Neural cell (in vitro differentiated cells): ENCODE measurements at regions not wholly inside any gene's neighbourhood (a gene's known extent, or its start where the extent isn't known, plus 50 kb on each side); places are given as distances from the start of the nearest gene placed in this dataset.

Experiments
- H2AFZ ChIP-seq: fragments of 200-600, 300-800 bp; sonication (generic), shearing (Covaris generic); 2 replicates; pipeline ENCODE4 v1.6.0; 2014; ENCODE audit warnings: low read depth, mild to moderate bottlenecking, antibody characterized with exemption, low read length, moderate library complexity
- H3F3A ChIP-seq: fragments of 200-600 bp; shearing (Covaris generic); 2 replicates; pipeline ENCODE4 v1.6.1; 2016; ENCODE audit warnings: mild to moderate bottlenecking, moderate library complexity, mixed read lengths, antibody characterized with exemption, low read length; ENCODE audit not compliant: insufficient read depth, poor library complexity, severe bottlenecking
- H3K27ac ChIP-seq: fragments of 200-600, 300-800 bp; sonication (generic), shearing (Covaris generic); 2 replicates; pipeline ENCODE4 v1.5.1; 2014; ENCODE audit warnings: mild to moderate bottlenecking, low read length, moderate library complexity
- H3K27me3 ChIP-seq: fragments of 300-800, 200-600 bp; sonication (generic), shearing (Covaris generic); 2 replicates; pipeline ENCODE4 v1.6.0; 2014; ENCODE audit warnings: mild to moderate bottlenecking, low read depth, low read length, moderate library complexity; ENCODE audit not compliant: insufficient read depth
- H3K36me3 ChIP-seq: fragments of 300-800, 200-600 bp; sonication (generic), shearing (Covaris generic); 2 replicates; pipeline ENCODE4 v1.5.1; 2014; ENCODE audit warnings: mild to moderate bottlenecking, antibody characterized with exemption, low read length, moderate library complexity; ENCODE audit not compliant: insufficient read depth
- H3K4me2 ChIP-seq: fragments of 300-800, 200-600 bp; sonication (generic), shearing (Covaris generic); 2 replicates; pipeline ENCODE4 v1.6.0; 2014; ENCODE audit warnings: mild to moderate bottlenecking, low read length
- H3K4me3 ChIP-seq: fragments of 300-800, 200-600 bp; sonication (generic), shearing (Covaris generic); 2 replicates; pipeline ENCODE4 v1.5.1; 2014; ENCODE audit warnings: mild to moderate bottlenecking, low read length, moderate library complexity
- H3K79me2 ChIP-seq: fragments of 200-600 bp; shearing (Covaris generic); replicated peaks from 2 replicates; pipeline ENCODE4 v1.6.0; 2014; ENCODE audit warnings: mild to moderate bottlenecking, low read length, moderate library complexity; ENCODE audit not compliant: insufficient read depth
- H3K9ac ChIP-seq: fragments of 300-800, 200-600 bp; sonication (generic), shearing (Covaris generic); 2 replicates; pipeline ENCODE4 v1.6.1; 2016; ENCODE audit warnings: mild to moderate bottlenecking, low read length, mixed read lengths
- H3K9me2 ChIP-seq: fragments of 200-600 bp; shearing (Covaris generic); 2 replicates; pipeline ENCODE4 v1.6.1; 2016; ENCODE audit warnings: mild to moderate bottlenecking, low read length, mixed read lengths; ENCODE audit not compliant: insufficient read depth
- H3K9me3 ChIP-seq: fragments of 200-600, 300-800 bp; sonication (generic), shearing (Covaris generic); 2 replicates; pipeline ENCODE4 v1.6.1; 2016; ENCODE audit warnings: mild to moderate bottlenecking, mixed run types, low read length, moderate library complexity, mixed read lengths
- H4K20me1 ChIP-seq: fragments of 200-600 bp; shearing (Covaris generic); 2 replicates; pipeline ENCODE4 v1.6.1; 2016; ENCODE audit warnings: mild to moderate bottlenecking, mixed run types; ENCODE audit not compliant: insufficient read depth
- EP300 ChIP-seq: fragments of 450-650 bp; conservative IDR thresholded peaks from 2 replicates; pipeline ENCODE4 v1.6.1; 2014; ENCODE audit warnings: antibody characterized with exemption, mild to moderate bottlenecking, moderate library complexity; ENCODE audit not compliant: poor library complexity, severe bottlenecking
- EZH2 ChIP-seq: fragments of 200-600, 300-800 bp; shearing (Covaris generic), sonication (generic); IDR thresholded peaks from 2 replicates; pipeline ENCODE4 v1.6.1; 2014; ENCODE audit warnings: antibody characterized with exemption, low read length, borderline replicate concordance, mild to moderate bottlenecking; ENCODE audit not compliant: insufficient read depth, poor library complexity, severe bottlenecking
- MXI1 ChIP-seq: fragments of 450-650 bp; conservative IDR thresholded peaks from 2 replicates; pipeline ENCODE4 v1.6.1; 2014; ENCODE audit warnings: antibody characterized with exemption, mild to moderate bottlenecking; ENCODE audit not compliant: poor library complexity, severe bottlenecking
- POLR2AphosphoS5 ChIP-seq: IDR thresholded peaks from 2 replicates; pipeline ENCODE4 v1.6.1; 2012
- RAD21 ChIP-seq: fragments of 450-650 bp; conservative IDR thresholded peaks from 2 replicates; pipeline ENCODE4 v1.6.1; 2014; ENCODE audit warnings: antibody characterized with exemption, mild to moderate bottlenecking, moderate library complexity
- SMC3 ChIP-seq: fragments of 450-650 bp; conservative IDR thresholded peaks from 2 replicates; pipeline ENCODE4 v1.6.1; 2014; ENCODE audit warnings: antibody characterized with exemption, mild to moderate bottlenecking, moderate library complexity; ENCODE audit not compliant: poor library complexity
- TAF1 ChIP-seq: IDR thresholded peaks from 2 replicates; pipeline ENCODE4 v1.6.1; 2012; ENCODE audit warnings: low read depth
- TF ChIP-seq, protein P1 (sequence below): fragments of 450-650 bp; IDR thresholded peaks from 2 replicates; pipeline ENCODE4 v1.5.1; 2014; ENCODE audit warnings: antibody characterized with exemption, mild to moderate bottlenecking, moderate library complexity; ENCODE audit not compliant: poor library complexity, severe bottlenecking
- TF ChIP-seq, protein P2 (sequence below): IDR thresholded peaks from 2 replicates; pipeline ENCODE4 v1.6.1; 2012; ENCODE audit warnings: borderline replicate concordance

DNA sequence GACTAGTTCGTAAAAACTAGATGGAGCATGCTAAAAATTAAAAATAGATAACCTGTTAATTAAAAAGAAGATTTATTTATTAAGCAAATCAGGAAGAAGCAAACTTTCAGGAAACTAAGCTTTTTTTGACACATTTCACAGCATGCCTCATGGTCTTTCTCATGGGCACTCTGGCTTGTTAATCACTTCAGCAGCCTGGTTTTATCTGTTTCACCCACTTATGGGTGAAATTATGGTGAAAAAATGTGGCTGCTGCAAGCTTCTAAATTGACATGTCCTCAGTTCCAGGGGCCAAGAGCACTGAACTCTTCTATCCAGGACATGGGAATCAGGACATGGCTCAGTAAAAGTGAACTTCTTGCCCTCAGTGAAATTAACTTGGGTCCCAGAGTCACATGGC, 468.6 kb upstream of the SYT1 start:
- Histone ChIP-seq H4K20me1 (no peaks in the 10 kb centered on the region), H3K36me3 (no peaks in the 10 kb centered on the region), H3K9me2 (no peaks in the 10 kb centered on the region), H3K27ac (peak overlapping the region; percentile 25), H2AFZ (no peak overlapping the region), H3K9ac (no peak overlapping the region), H3K27me3 (no peaks in the 10 kb centered on the region), H3F3A (no peaks in the 10 kb centered on the region), H3K4me2 (no peak overlapping the region), H3K79me2 (no peaks in the 10 kb centered on the region), H3K4me3 (no peak overlapping the region), H3K9me3 (no peaks in the 10 kb centered on the region)
- TF ChIP-seq, protein P1, sequence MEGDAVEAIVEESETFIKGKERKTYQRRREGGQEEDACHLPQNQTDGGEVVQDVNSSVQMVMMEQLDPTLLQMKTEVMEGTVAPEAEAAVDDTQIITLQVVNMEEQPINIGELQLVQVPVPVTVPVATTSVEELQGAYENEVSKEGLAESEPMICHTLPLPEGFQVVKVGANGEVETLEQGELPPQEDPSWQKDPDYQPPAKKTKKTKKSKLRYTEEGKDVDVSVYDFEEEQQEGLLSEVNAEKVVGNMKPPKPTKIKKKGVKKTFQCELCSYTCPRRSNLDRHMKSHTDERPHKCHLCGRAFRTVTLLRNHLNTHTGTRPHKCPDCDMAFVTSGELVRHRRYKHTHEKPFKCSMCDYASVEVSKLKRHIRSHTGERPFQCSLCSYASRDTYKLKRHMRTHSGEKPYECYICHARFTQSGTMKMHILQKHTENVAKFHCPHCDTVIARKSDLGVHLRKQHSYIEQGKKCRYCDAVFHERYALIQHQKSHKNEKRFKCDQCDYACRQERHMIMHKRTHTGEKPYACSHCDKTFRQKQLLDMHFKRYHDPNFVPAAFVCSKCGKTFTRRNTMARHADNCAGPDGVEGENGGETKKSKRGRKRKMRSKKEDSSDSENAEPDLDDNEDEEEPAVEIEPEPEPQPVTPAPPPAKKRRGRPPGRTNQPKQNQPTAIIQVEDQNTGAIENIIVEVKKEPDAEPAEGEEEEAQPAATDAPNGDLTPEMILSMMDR, result no peak
- TF ChIP-seq POLR2AphosphoS5 (no peak), SMC3 (no peak), EZH2 (no peak), TAF1 (no peak), MXI1 (no peak), RAD21 (no peak), EP300 (no peak)
- TF ChIP-seq, protein P2, sequence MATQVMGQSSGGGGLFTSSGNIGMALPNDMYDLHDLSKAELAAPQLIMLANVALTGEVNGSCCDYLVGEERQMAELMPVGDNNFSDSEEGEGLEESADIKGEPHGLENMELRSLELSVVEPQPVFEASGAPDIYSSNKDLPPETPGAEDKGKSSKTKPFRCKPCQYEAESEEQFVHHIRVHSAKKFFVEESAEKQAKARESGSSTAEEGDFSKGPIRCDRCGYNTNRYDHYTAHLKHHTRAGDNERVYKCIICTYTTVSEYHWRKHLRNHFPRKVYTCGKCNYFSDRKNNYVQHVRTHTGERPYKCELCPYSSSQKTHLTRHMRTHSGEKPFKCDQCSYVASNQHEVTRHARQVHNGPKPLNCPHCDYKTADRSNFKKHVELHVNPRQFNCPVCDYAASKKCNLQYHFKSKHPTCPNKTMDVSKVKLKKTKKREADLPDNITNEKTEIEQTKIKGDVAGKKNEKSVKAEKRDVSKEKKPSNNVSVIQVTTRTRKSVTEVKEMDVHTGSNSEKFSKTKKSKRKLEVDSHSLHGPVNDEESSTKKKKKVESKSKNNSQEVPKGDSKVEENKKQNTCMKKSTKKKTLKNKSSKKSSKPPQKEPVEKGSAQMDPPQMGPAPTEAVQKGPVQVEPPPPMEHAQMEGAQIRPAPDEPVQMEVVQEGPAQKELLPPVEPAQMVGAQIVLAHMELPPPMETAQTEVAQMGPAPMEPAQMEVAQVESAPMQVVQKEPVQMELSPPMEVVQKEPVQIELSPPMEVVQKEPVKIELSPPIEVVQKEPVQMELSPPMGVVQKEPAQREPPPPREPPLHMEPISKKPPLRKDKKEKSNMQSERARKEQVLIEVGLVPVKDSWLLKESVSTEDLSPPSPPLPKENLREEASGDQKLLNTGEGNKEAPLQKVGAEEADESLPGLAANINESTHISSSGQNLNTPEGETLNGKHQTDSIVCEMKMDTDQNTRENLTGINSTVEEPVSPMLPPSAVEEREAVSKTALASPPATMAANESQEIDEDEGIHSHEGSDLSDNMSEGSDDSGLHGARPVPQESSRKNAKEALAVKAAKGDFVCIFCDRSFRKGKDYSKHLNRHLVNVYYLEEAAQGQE, result no peak

DNA sequence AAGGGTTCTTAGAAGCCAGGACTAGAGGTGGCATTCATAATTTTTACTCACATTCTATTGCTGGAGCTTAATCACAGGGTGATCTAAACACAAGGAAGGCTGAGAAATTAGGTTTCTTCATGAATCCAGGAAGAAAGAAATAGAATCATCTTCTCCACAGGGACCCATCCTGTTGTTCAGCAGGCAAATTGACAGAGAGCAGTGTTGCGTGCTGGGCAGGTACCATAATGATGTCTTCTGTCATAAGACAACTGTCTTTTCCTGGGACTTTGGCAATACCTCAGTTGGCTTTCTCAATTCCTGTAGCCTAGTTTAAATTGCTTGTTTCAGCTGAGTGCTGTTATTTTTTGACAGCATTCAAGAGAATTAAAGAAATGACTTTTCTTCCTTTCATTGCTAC, 468.0 kb upstream of the SYT1 start:
- no peaks in the 10 kb centered on the region for H3K79me2 ChIP-seq

More for the DNA sequence above, 468.0 kb upstream of the SYT1 start:
- H3K27me3 ChIP-seq, result no peaks in the 10 kb centered on the region
- H3K9ac ChIP-seq, result no peak overlapping the region
- no peaks in the 10 kb centered on the region for H3K9me3 ChIP-seq
- no peaks in the 10 kb centered on the region for H4K20me1 ChIP-seq
- no peak overlapping the region for H3K4me3 ChIP-seq
- H3K9me2 ChIP-seq, result no peaks in the 10 kb centered on the region
- no peaks in the 10 kb centered on the region for H3F3A ChIP-seq
- H3K36me3 ChIP-seq, result no peaks in the 10 kb centered on the region
- H2AFZ ChIP-seq, result no peak overlapping the region
- TF ChIP-seq, protein P1, result no peak
- TF ChIP-seq POLR2AphosphoS5 (peak; percentile 21), TAF1 (no peak), EP300 (peak; percentile 53), SMC3 (no peak), RAD21 (no peak), MXI1 (no peak)
- TF ChIP-seq, protein P2, result no peak
- H3K27ac ChIP-seq, result peak overlapping the region; percentile 25
- H3K4me2 ChIP-seq, result peak overlapping the region; percentile 27
